ENCODE measurements at regions not wholly inside any gene's neighbourhood (a gene's known extent, or its start where the extent isn't known, plus 50 kb on each side); places are given as distances from the start of the nearest gene placed in this dataset.
"Not testable (repeated sequence)": the region's sequence is repeated elsewhere in the genome, so short reads cannot be mapped to it uniquely, and the experiment has no call there.

DNA sequence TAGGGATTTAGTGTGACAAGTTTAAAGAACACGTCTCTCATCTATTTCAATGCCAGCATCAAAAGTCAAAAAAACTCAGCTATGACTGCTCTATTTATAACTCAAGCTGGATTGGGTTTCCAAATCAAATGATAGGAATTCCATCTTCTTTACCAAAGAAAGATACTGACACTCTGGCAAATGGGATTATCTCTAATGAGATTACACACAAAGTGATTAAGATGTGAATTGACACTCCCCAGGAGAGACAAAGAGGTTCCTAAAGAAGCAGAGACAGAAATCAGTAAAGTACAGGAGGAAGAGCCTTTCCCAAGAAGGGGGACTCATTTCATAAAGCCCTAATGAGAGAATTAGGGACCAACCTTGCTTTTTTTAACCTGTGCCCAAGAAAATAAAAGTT, 92.1 kb downstream of the ID4 start:
- in situ Hi-C loops (cut with MboI; ENCODE audit: low pct_ligation_motif_present in 1 of 4, low pct_unique_long_range_greater_than_20kb in 1 of 4, low sequenced_read_pairs in 3 of 4): no loop called here
- 30 to 80% methylated on average over 1 of the region's 1 CpG for WGBS, 2 donors (ENCODE audit: low coverage in 1 of 2)
- Histone ChIP-seq H3K36me3 (no peaks in the 10 kb centered on the region), H3K4me1 (no peaks in the 10 kb centered on the region), H3K9me3 (no peaks in the 10 kb centered on the region), H3K27ac (no peak overlapping the region), H3K4me3 (no peak overlapping the region), H3K27me3 (no peaks in the 10 kb centered on the region)
- TF ChIP-seq CTCF (IDR thresholded peaks at IDR 0.05) (no peak), EP300 (IDR thresholded peaks at IDR 0.05; ENCODE audit: low read depth) (no peak), POLR2AphosphoS5 (IDR thresholded peaks at IDR 0.05) (no peak), POLR2A (IDR thresholded peaks at IDR 0.05) (no peak)
- intact Hi-C loops (cut with DNase I; ENCODE audit: low total_unique reads): no loop called here
- DNase-seq: no peak

GRCh38 chr6:19934996-19935591, 97.9 kb downstream of the ID4 start:
- 75 to 79% methylated on average over 4 to 5 of the region's 5 CpGs for WGBS, 2 donors (ENCODE audit: low coverage in 1 of 2)

DNA sequence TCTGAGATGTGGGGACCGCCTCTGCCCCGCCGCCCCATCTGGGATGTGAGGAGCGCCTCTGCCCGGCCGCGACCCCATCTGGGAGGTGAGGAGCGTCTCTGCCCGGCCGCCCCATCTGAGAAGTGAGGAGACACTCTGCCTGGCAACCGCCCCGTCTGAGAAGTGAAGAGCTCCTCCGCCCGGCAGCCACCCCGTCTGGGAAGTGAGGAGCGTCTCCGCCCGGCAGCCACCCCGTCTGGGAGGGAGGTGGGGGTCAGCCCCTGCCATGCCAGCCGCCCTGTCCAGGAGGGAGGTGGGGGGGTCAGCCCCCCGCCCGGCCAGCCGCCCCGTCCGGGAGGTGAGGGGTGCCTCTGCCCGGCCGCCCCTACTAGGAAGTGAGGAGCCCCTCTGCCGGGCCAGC, 102.2 kb downstream of the ID4 start:
- H3K27me3 ChIP-seq; H3K36me3 ChIP-seq; intact Hi-C loops (cut with DNase I; ENCODE audit: low total_unique reads); DNase-seq; H3K27ac ChIP-seq; H3K9me3 ChIP-seq; H3K4me3 ChIP-seq; H3K4me1 ChIP-seq; in situ Hi-C loops (cut with MboI; ENCODE audit: low pct_ligation_motif_present in 1 of 4, low pct_unique_long_range_greater_than_20kb in 1 of 4, low sequenced_read_pairs in 3 of 4): not testable (repeated sequence)
- WGBS, 2 donors (ENCODE audit: low coverage in 1 of 2): 94% methylated on average over 18 of the region's 28 CpGs; no CpG with 5 or more reads in 1 of the 2 donors

More at GRCh38 chr6:19934996-19935591, 97.9 kb downstream of the ID4 start:
- H3K4me3 ChIP-seq: no peak overlapping the region
- no peak overlapping the region for H3K27ac ChIP-seq
- TF ChIP-seq CTCF (IDR thresholded peaks at IDR 0.05) (no peak), POLR2AphosphoS5 (IDR thresholded peaks at IDR 0.05) (no peak), POLR2A (IDR thresholded peaks at IDR 0.05) (no peak), EP300 (IDR thresholded peaks at IDR 0.05; ENCODE audit: low read depth) (no peak)
- DNase-seq: no peak
- no peaks in the 10 kb centered on the region for H3K36me3 ChIP-seq
- intact Hi-C loops (cut with DNase I; ENCODE audit: low total_unique reads): no loop called here
- H3K9me3 ChIP-seq: no peaks in the 10 kb centered on the region
- no peaks in the 10 kb centered on the region for H3K4me1 ChIP-seq
- no peaks in the 10 kb centered on the region for H3K27me3 ChIP-seq
- in situ Hi-C loops (cut with MboI; ENCODE audit: low pct_ligation_motif_present in 1 of 4, low pct_unique_long_range_greater_than_20kb in 1 of 4, low sequenced_read_pairs in 3 of 4): no loop called here

DNA sequence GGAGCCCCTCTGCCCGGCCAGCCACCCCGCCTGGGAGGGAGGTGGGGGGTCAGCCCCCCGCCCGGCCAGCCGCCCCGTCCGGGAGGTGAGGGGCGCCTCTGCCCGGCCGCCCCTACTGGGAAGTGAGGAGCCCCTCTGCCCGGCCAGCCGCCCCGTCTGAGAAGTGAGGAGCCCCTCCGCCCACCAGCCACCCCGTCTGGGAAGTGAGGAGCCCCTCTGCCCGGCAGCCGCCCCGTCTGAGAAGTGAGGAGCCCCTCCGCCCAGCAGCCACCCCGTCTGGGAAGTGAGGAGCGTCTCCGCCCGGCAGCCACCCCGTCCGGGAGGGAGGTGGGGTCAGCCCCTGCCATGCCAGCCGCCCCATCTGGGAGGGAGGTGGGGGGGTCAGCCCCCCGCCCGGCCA, 102.8 kb downstream of the ID4 start:
- H3K4me3 ChIP-seq; H3K27me3 ChIP-seq; H3K9me3 ChIP-seq; H3K4me1 ChIP-seq; in situ Hi-C loops (cut with MboI; ENCODE audit: low pct_ligation_motif_present in 1 of 4, low pct_unique_long_range_greater_than_20kb in 1 of 4, low sequenced_read_pairs in 3 of 4); H3K27ac ChIP-seq; H3K36me3 ChIP-seq; intact Hi-C loops (cut with DNase I; ENCODE audit: low total_unique reads); DNase-seq: not testable (repeated sequence)
- 95% methylated on average over 6 of the region's 28 CpGs; no CpG with 5 or more reads in 1 of the 2 donors for WGBS, 2 donors (ENCODE audit: low coverage in 1 of 2)

DNA sequence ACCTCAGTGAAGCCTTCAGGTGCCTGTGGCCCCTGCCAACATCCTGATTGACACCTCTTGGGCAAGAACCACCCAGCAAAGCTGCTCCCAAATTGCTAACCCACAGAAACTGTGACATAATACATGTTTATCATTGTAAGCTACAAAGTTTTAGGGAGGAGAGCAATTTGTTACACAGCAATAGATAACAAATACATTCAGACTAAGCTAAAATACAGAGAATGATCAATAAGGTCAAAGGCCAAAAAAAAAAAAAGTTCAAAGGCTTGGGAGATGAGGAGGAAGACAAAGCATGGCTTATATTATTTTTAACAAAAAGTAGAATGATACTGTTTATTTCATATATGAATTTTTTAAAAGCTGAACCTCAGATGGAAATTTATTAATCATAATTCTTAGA, 105.9 kb downstream of the ID4 start:
- H3K27me3 ChIP-seq: no peaks in the 10 kb centered on the region
- no peak overlapping the region for H3K4me3 ChIP-seq
- intact Hi-C loops (cut with DNase I; ENCODE audit: low total_unique reads) (no loop called here), in situ Hi-C loops (cut with MboI; ENCODE audit: low pct_ligation_motif_present in 1 of 4, low pct_unique_long_range_greater_than_20kb in 1 of 4, low sequenced_read_pairs in 3 of 4) (no loop called here)
- no peaks in the 10 kb centered on the region for H3K4me1 ChIP-seq
- no peaks in the 10 kb centered on the region for H3K36me3 ChIP-seq
- no peak for DNase-seq
- no peaks in the 10 kb centered on the region for H3K9me3 ChIP-seq
- TF ChIP-seq CTCF (IDR thresholded peaks at IDR 0.05) (no peak), POLR2AphosphoS5 (IDR thresholded peaks at IDR 0.05) (no peak), POLR2A (IDR thresholded peaks at IDR 0.05) (no peak), EP300 (IDR thresholded peaks at IDR 0.05; ENCODE audit: low read depth) (no peak)
- no peak overlapping the region for H3K27ac ChIP-seq
